ENCODE measurements at regions not wholly inside any gene's neighbourhood (a gene's known extent, or its start where the extent isn't known, plus 50 kb on each side); places are given as distances from the start of the nearest gene placed in this dataset.

- TF ChIP-seq POLR2A (IDR thresholded peaks at IDR 0.05): no peak
- TF ChIP-seq EP300 (IDR thresholded peaks at IDR 0.05): no peak
These were observed 473.9 kb upstream of the HS6ST1 start for GRCh38 chr2:128792476-128793054.

All from ovary (tissue), 1 donor.